ENCODE measurements at regions not wholly inside any gene's neighbourhood (a gene's known extent, or its start where the extent isn't known, plus 50 kb on each side); places are given as distances from the start of the nearest gene placed in this dataset.

DNA sequence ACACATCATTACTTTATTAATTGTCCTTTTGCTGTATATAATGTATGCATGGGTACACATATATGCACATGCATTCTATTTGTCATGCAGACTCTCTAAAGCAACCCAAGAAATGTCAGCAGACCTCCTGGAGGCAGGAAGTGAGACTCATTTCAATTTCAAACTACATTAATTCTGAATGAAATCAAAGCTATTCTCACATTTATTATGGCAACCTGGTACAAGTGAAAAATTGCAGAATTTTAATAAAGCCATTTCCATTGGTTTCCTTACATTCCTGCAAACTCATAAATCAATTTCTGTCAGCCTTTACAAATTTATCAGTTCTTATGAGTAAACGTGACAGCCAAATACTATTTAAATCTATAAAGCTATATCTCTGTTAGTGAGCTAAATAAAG lies 430.4 kb upstream of the NUDT12 start:
- TF ChIP-seq, protein P1, sequence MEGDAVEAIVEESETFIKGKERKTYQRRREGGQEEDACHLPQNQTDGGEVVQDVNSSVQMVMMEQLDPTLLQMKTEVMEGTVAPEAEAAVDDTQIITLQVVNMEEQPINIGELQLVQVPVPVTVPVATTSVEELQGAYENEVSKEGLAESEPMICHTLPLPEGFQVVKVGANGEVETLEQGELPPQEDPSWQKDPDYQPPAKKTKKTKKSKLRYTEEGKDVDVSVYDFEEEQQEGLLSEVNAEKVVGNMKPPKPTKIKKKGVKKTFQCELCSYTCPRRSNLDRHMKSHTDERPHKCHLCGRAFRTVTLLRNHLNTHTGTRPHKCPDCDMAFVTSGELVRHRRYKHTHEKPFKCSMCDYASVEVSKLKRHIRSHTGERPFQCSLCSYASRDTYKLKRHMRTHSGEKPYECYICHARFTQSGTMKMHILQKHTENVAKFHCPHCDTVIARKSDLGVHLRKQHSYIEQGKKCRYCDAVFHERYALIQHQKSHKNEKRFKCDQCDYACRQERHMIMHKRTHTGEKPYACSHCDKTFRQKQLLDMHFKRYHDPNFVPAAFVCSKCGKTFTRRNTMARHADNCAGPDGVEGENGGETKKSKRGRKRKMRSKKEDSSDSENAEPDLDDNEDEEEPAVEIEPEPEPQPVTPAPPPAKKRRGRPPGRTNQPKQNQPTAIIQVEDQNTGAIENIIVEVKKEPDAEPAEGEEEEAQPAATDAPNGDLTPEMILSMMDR (IDR thresholded peaks at IDR 0.05; ENCODE audit: low read depth, low read length) = no peak
- no peak for TF ChIP-seq EZH2phosphoT487 (IDR thresholded peaks at IDR 0.05; ENCODE audit: low read depth)
